Endothelial cell of umbilical vein (primary cell): ENCODE measurements at regions not wholly inside any gene's neighbourhood (a gene's known extent, or its start where the extent isn't known, plus 50 kb on each side); places are given as distances from the start of the nearest gene placed in this dataset.

ENCODE experiments used
- BruUV-seq: library from RNA; stranded (reverse); fragments of 400-500 nt; replicated peaks from 2 replicates; lab custom pipeline; 2021; lab: Mats Ljungman, UMichigan
- CTCF ChIA-PET: fragments of 300-600, 350-600 bp; sonication (Branson Sonifier 250); formaldehyde crosslinking; loops from one replicate; lab custom pipeline; 2021; ENCODE audit warnings: antibody characterized with exemption, inconsistent platforms; lab: Charles Lee
- POLR2A ChIA-PET: fragments of 300-600, 350-600 bp; sonication (Branson Sonifier 250); formaldehyde crosslinking; loops from one replicate; lab custom pipeline; 2021; ENCODE audit warnings: antibody characterized with exemption, inconsistent platforms; lab: Charles Lee
- DNase-seq: peaks from one replicate; pipeline ENCODE4 v3.0.0-alpha.2; 2011; ENCODE audit warnings: low read depth, low spot score
- FAIRE-seq: peaks from 2 replicates; lab custom pipeline; 2011; peaks lifted over from hg19 to GRCh38; lab: Jason Lieb, UNC
- H2AFZ ChIP-seq: 2 replicates; pipeline ENCODE4 v1.6.0; 2012; ENCODE audit warnings: low read depth, low read length, control low read depth, inconsistent platforms
- H3K27ac ChIP-seq: 2 replicates; pipeline ENCODE4 v1.5.1; 2011; ENCODE audit warnings: low read depth, mild to moderate bottlenecking, control low read depth, low read length, moderate library complexity; ENCODE audit not compliant: insufficient read depth
- H3K27me3 ChIP-seq, 2 experiments: 2 replicates each; pipeline versions ENCODE4 v1.6.0 to v1.6.1; 2011; ENCODE audit warnings: low read length in 2 of 2, mixed read lengths in 1 of 2; ENCODE audit not compliant: control insufficient read depth in 2 of 2, insufficient read depth in 2 of 2
- H3K36me3 ChIP-seq, 2 experiments: 2 replicates in 1 of 2; 3 replicates in 1 of 2; pipeline ENCODE4 v1.5.1; 2011; ENCODE audit warnings: low read length in 2 of 2, mild to moderate bottlenecking in 1 of 2, moderate library complexity in 1 of 2; ENCODE audit not compliant: control insufficient read depth in 2 of 2, insufficient read depth in 2 of 2; ENCODE audit errors: extremely low read depth in 1 of 2
- H3K4me1 ChIP-seq: 3 replicates; pipeline ENCODE4 v1.5.1; 2011; ENCODE audit warnings: mild to moderate bottlenecking, low read length; ENCODE audit not compliant: control insufficient read depth, insufficient read depth; ENCODE audit errors: extremely low read depth
- H3K4me2 ChIP-seq: 2 replicates; pipeline ENCODE4 v1.6.1; 2011; ENCODE audit warnings: low read length, control low read depth, mixed read lengths; ENCODE audit not compliant: insufficient read depth
- H3K4me3 ChIP-seq, 3 experiments: fragments of 200-600 bp in 1 of 3; sonication (generic), shearing (Covaris generic) in 1 of 3; replicated peaks in 1 of 3; 2 replicates each; pipeline ENCODE4 v1.5.1; 2011 to 2016; ENCODE audit warnings: control low read depth in 3 of 3, low read length in 3 of 3, mild to moderate bottlenecking in 2 of 3, inconsistent platforms in 1 of 3, low read depth in 1 of 3, moderate library complexity in 1 of 3; ENCODE audit not compliant: insufficient read depth in 1 of 3
- H3K79me2 ChIP-seq: 2 replicates; pipeline ENCODE4 v1.6.0; 2012; ENCODE audit warnings: low read length, inconsistent platforms; ENCODE audit not compliant: control insufficient read depth, insufficient read depth
- H3K9ac ChIP-seq: replicated peaks from 2 replicates; pipeline ENCODE3; 2011; ENCODE audit warnings: low read length, control low read depth; ENCODE audit not compliant: insufficient read depth; ENCODE audit errors: extremely low read depth
- H3K9me1 ChIP-seq: replicated peaks from 3 replicates; pipeline ENCODE4 v1.6.0; 2011; ENCODE audit warnings: mild to moderate bottlenecking, low read length; ENCODE audit not compliant: control insufficient read depth, insufficient read depth; ENCODE audit errors: extremely low read depth
- H3K9me3 ChIP-seq: replicated peaks from 2 replicates; pipeline ENCODE4 v1.5.1; 2012; ENCODE audit warnings: low read length, inconsistent platforms; ENCODE audit not compliant: control insufficient read depth, insufficient read depth
- H4K20me1 ChIP-seq: replicated peaks from 2 replicates; pipeline ENCODE3; 2011; ENCODE audit warnings: mild to moderate bottlenecking, low read length; ENCODE audit not compliant: control insufficient read depth, insufficient read depth; ENCODE audit errors: extremely low read depth
- CTCF ChIP-seq, 2 donors: IDR thresholded peaks; 1 replicate in 1 of 2; 2 replicates in 1 of 2; pipeline ENCODE4 v1.5.1; 2011; ENCODE audit warnings: low read length in 2 of 2, mild to moderate bottlenecking in 2 of 2, moderate library complexity in 2 of 2, control low read depth in 1 of 2, inconsistent platforms in 1 of 2, low read depth in 1 of 2; ENCODE audit not compliant: insufficient read depth in 1 of 2; ENCODE audit errors: extremely low read depth in 1 of 2
- EZH2 ChIP-seq: IDR thresholded peaks from 2 replicates; pipeline ENCODE4 v1.6.1; 2012; ENCODE audit warnings: borderline replicate concordance, low read depth, mild to moderate bottlenecking, moderate library complexity, low read length, inconsistent platforms; ENCODE audit not compliant: severe bottlenecking
- FOS ChIP-seq: IDR thresholded peaks from 2 replicates; pipeline ENCODE4 v1.6.1; 2011; ENCODE audit warnings: mild to moderate bottlenecking, low read length, moderate library complexity, borderline replicate concordance; ENCODE audit not compliant: insufficient read depth
- GATA2 ChIP-seq: IDR thresholded peaks from 2 replicates; pipeline ENCODE4 v1.7.0; 2011; ENCODE audit warnings: low read depth, mild to moderate bottlenecking, moderate library complexity, mixed read lengths, low read length; ENCODE audit not compliant: insufficient read length, insufficient read depth
- JUN ChIP-seq: IDR thresholded peaks from 2 replicates; pipeline ENCODE4 v1.6.1; 2011; ENCODE audit warnings: borderline replicate concordance, low read depth; ENCODE audit not compliant: insufficient read length, insufficient read depth
- MAX ChIP-seq: IDR thresholded peaks from 2 replicates; pipeline ENCODE4 v1.6.1; 2011; ENCODE audit not compliant: insufficient read depth, insufficient read length
- MYC ChIP-seq: IDR thresholded peaks from one replicate; pipeline ENCODE4 v1.6.1; 2011; ENCODE audit warnings: mild to moderate bottlenecking, low read depth, low read length
- POLR2A ChIP-seq: IDR thresholded peaks from 2 replicates; pipeline ENCODE4 v1.6.1; 2012; ENCODE audit warnings: low read depth, mild to moderate bottlenecking, control low read depth, low read length
- POLR2AphosphoS5 ChIP-seq: IDR thresholded peaks from 2 replicates; pipeline ENCODE4 v1.6.1; 2012; ENCODE audit warnings: low read depth, mild to moderate bottlenecking, control low read depth, low read length, moderate library complexity; ENCODE audit not compliant: insufficient read depth
- dilution Hi-C: fragments of 300-500 bp; cut with MboI; formaldehyde crosslinking; loops from one replicate; pipeline ENCODE4 v1.15.0; 2019; ENCODE audit warnings: low sequenced_read_pairs; ENCODE audit not compliant: extremely low pct_ligation_motif_present
- intact Hi-C: fragments of 100-400 bp; cut with micrococcal nuclease; formaldehyde crosslinking; loops from one replicate; pipeline ENCODE4 v1.10.0; 2022

GRCh38 chr13:97724450-97724849 is 229.0 kb upstream of the IPO5 start:
- FAIRE-seq, result no peak
- DNase-seq, result no peak
- no peak overlapping the region for H2AFZ ChIP-seq
- no peaks in the 10 kb centered on the region for H3K9me3 ChIP-seq
- no peaks in the 10 kb centered on the region for H3K79me2 ChIP-seq
- no peaks in the 10 kb centered on the region for H3K36me3 ChIP-seq
- ChIA-PET CTCF (no interaction called here), POLR2A (no interaction called here)
- no peaks in the 10 kb centered on the region for H3K4me1 ChIP-seq
- TF ChIP-seq POLR2A, result no peak
- TF ChIP-seq MAX, result no peak
- TF ChIP-seq MYC, result no peak
- no peak for TF ChIP-seq GATA2
- no peak for TF ChIP-seq FOS
- no peak for TF ChIP-seq EZH2
- TF ChIP-seq JUN, result no peak
- no peak for TF ChIP-seq POLR2AphosphoS5
- TF ChIP-seq CTCF (IDR thresholded peaks at IDR 0.05; ENCODE audit: extremely low read depth in 1 of 2, insufficient read depth in 1 of 2, low read depth in 1 of 2, low read length in 2 of 2), result no peak
- no peak overlapping the region for H3K4me3 ChIP-seq
- H4K20me1 ChIP-seq, result no peaks in the 10 kb centered on the region
- H3K9ac ChIP-seq, result no peak overlapping the region
- no peak overlapping the region for H3K4me2 ChIP-seq
- no peaks in the 10 kb centered on the region for H3K9me1 ChIP-seq
- intact Hi-C loops (no loop called here), dilution Hi-C loops (no loop called here)
- BruUV-seq, result no TSS peak
- no peak overlapping the region for H3K27ac ChIP-seq
- H3K27me3 ChIP-seq, result no peaks in the 10 kb centered on the region
